T-cell (primary cell): ENCODE measurements at regions not wholly inside any gene's neighbourhood (a gene's known extent, or its start where the extent isn't known, plus 50 kb on each side); places are given as distances from the start of the nearest gene placed in this dataset.

Experiments
- ATAC-seq, 4 experiments: fragments of 200-7000 bp in 3 of 4; fragments of 150-1000 bp in 1 of 4; cut with Tn5 transposase; replicated peaks in 1 of 4; 1 replicate in 3 of 4; 2 replicates in 1 of 4; pipeline ENCODE4 v1.10.0; 2021; ENCODE audit warnings: moderate library complexity in 3 of 4, mild to moderate bottlenecking in 2 of 4, moderate number of reproducible peaks in 1 of 4
- CTCF ChIA-PET, 2 donors: fragments of 300-600 bp; sonication (Branson Sonifier 250); formaldehyde crosslinking; loops; one replicate each; lab custom pipeline; 2022; ENCODE audit warnings: antibody characterized with exemption in 2 of 2; lab: Charles Lee
- POLR2A ChIA-PET, 2 donors: fragments of 300-600 bp; sonication (Branson Sonifier 250); formaldehyde crosslinking; loops; one replicate each; lab custom pipeline; 2022; ENCODE audit warnings: antibody characterized with exemption in 2 of 2; lab: Charles Lee
- DNase-seq, 35 experiments: peaks; one replicate each; pipeline versions ENCODE4 v3.0.0 to v3.0.0-alpha.2; 2013 to 2023
- H3K27ac ChIP-seq: one replicate; pipeline ENCODE4 v1.5.1; 2013; ENCODE audit warnings: low read length
- H3K27me3 ChIP-seq, 2 experiments: replicated peaks in 1 of 2; 1 replicate in 1 of 2; 2 replicates in 1 of 2; pipeline versions ENCODE4 v1.6.1 to v1.7.0; 2013; ENCODE audit warnings: low read length in 1 of 2, mixed read lengths in 1 of 2; ENCODE audit not compliant: control insufficient read depth in 2 of 2, insufficient read depth in 2 of 2; ENCODE audit errors: extremely low read depth in 1 of 2
- H3K36me3 ChIP-seq, 2 donors: 1 replicate in 1 of 2; 2 replicates in 1 of 2; pipeline versions ENCODE4 v1.6.1 to v1.7.0; 2013; ENCODE audit warnings: low read length in 1 of 2; ENCODE audit not compliant: control insufficient read depth in 2 of 2, insufficient read depth in 1 of 2; ENCODE audit errors: extremely low read depth in 1 of 2
- H3K4me1 ChIP-seq, 2 experiments: 1 replicate in 1 of 2; 2 replicates in 1 of 2; pipeline versions ENCODE4 v1.6.1 to v1.7.0; 2013; ENCODE audit warnings: low read length in 2 of 2, mixed read lengths in 1 of 2; ENCODE audit not compliant: insufficient read depth in 2 of 2, control insufficient read depth in 1 of 2; ENCODE audit errors: extremely low read depth in 1 of 2
- H3K4me3 ChIP-seq, 2 donors: 1 replicate in 1 of 2; 2 replicates in 1 of 2; pipeline versions ENCODE4 v1.5.1 to v1.7.0; 2013; ENCODE audit warnings: mild to moderate bottlenecking in 2 of 2, low read length in 1 of 2, moderate library complexity in 1 of 2; ENCODE audit not compliant: control insufficient read depth in 1 of 2; ENCODE audit errors: extremely low read depth in 1 of 2
- H3K9me3 ChIP-seq: 2 replicates; pipeline ENCODE4 v1.7.0; 2013
- H3K27ac Mint-ChIP-seq, 2 donors: one replicate each; pipeline ENCODE4 v1.8.0; 2020 to 2021; ENCODE audit warnings: mild to moderate bottlenecking in 2 of 2, mixed read lengths in 2 of 2
- H3K27me3 Mint-ChIP-seq, 2 donors: one replicate each; pipeline ENCODE4 v1.8.0; 2021 to 2022; ENCODE audit warnings: mixed read lengths in 2 of 2
- H3K36me3 Mint-ChIP-seq: one replicate; pipeline ENCODE4 v1.8.0; 2021; ENCODE audit warnings: mixed read lengths
- H3K4me1 Mint-ChIP-seq, 3 donors: one replicate each; pipeline ENCODE4 v1.8.0; 2020 to 2022; ENCODE audit warnings: mixed read lengths in 3 of 3, mild to moderate bottlenecking in 1 of 3
- H3K4me3 Mint-ChIP-seq, 3 donors: one replicate each; pipeline ENCODE4 v1.8.0; 2020 to 2022; ENCODE audit warnings: mild to moderate bottlenecking in 3 of 3, mixed read lengths in 3 of 3, moderate library complexity in 3 of 3
- H3K9me3 Mint-ChIP-seq, 3 donors: one replicate each; pipeline ENCODE4 v1.8.0; 2020 to 2022; ENCODE audit warnings: mixed read lengths in 3 of 3
- WGBS: methylation state at CpG from one replicate; pipeline ENCODE4 v1.1.5; 2013; ENCODE audit warnings: missing lambda C conversion rate; ENCODE audit not compliant: insufficient coverage; 5-methylcytosine and 5-hydroxymethylcytosine counted together

DNA sequence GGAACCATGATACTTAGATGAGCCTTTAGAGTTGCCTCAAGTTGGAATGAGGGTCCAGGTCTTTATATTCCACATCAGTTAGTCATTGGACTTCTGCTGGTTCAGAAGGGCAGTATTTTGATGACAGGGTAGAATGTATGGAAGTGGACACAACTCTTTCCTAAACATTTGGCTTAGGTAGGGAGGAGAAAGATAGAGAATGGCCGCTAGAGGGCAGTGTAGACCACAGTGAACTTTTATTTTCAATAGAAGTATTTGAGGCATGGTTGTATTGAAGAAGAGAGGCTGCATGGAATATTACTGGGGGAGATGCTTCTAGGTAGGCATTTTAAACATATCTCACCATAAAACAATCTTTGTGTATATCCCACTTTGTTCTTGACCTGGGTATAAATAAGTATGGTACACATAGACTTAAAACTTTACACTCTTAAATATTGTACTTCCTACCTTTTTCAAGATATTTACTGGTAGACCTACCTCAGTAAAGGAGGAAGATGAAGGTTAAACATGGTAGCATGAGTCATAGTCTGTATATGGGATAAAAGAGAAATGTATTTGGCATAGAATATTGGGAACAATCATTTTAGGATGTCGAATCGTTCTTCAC is 497.6 kb upstream of the FAM98A start:
- Mint-ChIP-seq H3K36me3 (no peaks in the 10 kb centered on the region), H3K4me1 (no peaks in the 10 kb centered on the region), H3K4me3 (no peak overlapping the region), H3K27me3 (no peaks in the 10 kb centered on the region), H3K27ac (no peak overlapping the region), H3K9me3 (no peaks in the 10 kb centered on the region)
- Histone ChIP-seq H3K4me3 (no peak overlapping the region), H3K4me1 (no peaks in the 10 kb centered on the region), H3K27me3 (no peaks in the 10 kb centered on the region), H3K36me3 (no peaks in the 10 kb centered on the region), H3K27ac (no peak overlapping the region), H3K9me3 (no peaks in the 10 kb centered on the region)
- ChIA-PET CTCF (interaction anchor here (1.1 to 1.2 kb wide), 2 partner anchors 8 to 1315 kb away, joined by 3 to 4 read pairs; no protein-coding TSS in a partner anchor), POLR2A (no interaction called here)
- no CpG with 5 or more reads among the region's 3 CpGs for WGBS
- ATAC-seq (no peak), DNase-seq (peak in 20 of 35 experiments; percentile 1 to 61 (median 16))

DNA sequence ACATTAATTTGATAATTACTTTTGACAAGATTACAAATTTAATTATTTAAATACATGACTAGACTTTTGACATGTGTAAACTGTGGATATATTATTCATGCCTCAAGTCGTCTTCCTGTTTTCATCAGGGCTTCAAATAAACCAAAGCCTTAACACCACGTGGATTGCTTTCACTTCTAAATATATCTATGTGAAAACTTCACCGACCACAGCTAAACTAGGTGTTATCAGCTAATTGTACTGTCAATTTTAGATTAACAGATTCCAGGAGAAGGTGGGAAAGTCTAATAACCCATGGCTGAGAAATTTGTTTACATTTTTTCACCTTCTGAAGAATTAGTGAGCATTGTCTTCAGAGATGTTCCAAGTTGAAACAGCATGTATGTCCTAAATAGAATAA is 494.7 kb upstream of the FAM98A start:
- POLR2A ChIA-PET, result no interaction called here
- Mint-ChIP-seq H3K27ac (no peak overlapping the region), H3K27me3 (no peaks in the 10 kb centered on the region), H3K4me1 (no peaks in the 10 kb centered on the region), H3K9me3 (no peaks in the 10 kb centered on the region), H3K36me3 (no peaks in the 10 kb centered on the region), H3K4me3 (no peak overlapping the region)
- H3K27ac ChIP-seq, result no peak overlapping the region
- no peaks in the 10 kb centered on the region for H3K36me3 ChIP-seq
- H3K27me3 ChIP-seq, result no peaks in the 10 kb centered on the region
- no peaks in the 10 kb centered on the region for H3K4me1 ChIP-seq
- H3K9me3 ChIP-seq, result no peaks in the 10 kb centered on the region
- DNase-seq (no peak), ATAC-seq (no peak)
- CTCF ChIA-PET, result interaction anchor here in 1 of 2 donors (0.7 kb wide), 1 partner anchor 53 kb away, joined by 7 read pairs; no protein-coding TSS in a partner anchor
- no peak overlapping the region for H3K4me3 ChIP-seq
- WGBS, result no CpG with 5 or more reads among the region's 3 CpGs

DNA sequence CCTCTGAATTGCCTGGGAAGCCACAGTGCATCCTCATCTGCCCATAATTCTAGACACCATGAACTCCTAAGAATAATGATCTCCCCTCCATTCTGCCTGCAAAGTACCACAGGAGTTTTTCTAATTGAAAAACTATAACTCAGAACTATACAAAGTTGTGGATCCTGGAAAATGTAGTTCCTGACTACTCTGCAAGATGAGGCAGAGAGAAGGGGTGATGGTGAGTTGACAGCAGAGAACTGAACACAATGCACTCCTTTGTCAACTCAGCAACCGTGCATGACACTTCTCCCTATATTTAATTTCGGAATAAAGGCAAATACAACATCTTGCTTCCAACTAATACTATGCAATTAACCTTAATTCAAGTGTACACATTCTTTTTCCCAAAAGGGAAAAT is 471.1 kb upstream of the FAM98A start:
- no peak overlapping the region for H3K27ac Mint-ChIP-seq

DNA sequence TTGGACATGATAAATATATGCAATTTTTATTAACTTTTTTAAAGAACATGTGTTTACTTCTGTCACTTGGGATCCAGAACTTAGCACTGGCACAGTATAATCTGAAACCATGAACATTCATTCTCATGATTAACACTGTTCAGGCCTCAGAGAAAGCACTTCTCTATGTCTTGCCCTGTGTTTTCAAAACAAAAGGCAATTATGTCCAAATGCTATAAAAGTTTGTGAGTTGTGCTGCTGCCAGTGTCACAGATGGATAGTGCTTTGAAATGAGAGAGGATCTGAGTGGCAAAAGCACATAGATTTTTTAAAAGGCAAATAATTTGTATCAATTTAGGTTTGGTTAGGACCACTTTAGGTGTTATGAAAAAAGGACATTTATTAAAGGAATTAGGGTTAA is 470.5 kb upstream of the FAM98A start:
- no peaks in the 10 kb centered on the region for H3K27me3 ChIP-seq
- no peaks in the 10 kb centered on the region for H3K27me3 Mint-ChIP-seq
- H3K4me1 Mint-ChIP-seq, result no peaks in the 10 kb centered on the region
- H3K4me1 ChIP-seq, result no peaks in the 10 kb centered on the region
- H3K9me3 ChIP-seq, result no peaks in the 10 kb centered on the region
- H3K4me3 ChIP-seq, result no peak overlapping the region
- ChIA-PET CTCF (no interaction called here), POLR2A (no interaction called here)
- H3K27ac Mint-ChIP-seq, result no peak overlapping the region
- ATAC-seq, result no peak
- DNase-seq, result no peak
- no peaks in the 10 kb centered on the region for H3K36me3 ChIP-seq
- H3K36me3 Mint-ChIP-seq, result no peaks in the 10 kb centered on the region
- no peak overlapping the region for H3K4me3 Mint-ChIP-seq
- no peak overlapping the region for H3K27ac ChIP-seq
- peaks cover 0 to 5% (median 0%) of the 10 kb centered on the region in 3 donors for H3K9me3 Mint-ChIP-seq

More for the DNA sequence above, 471.1 kb upstream of the FAM98A start:
- Mint-ChIP-seq H3K4me3 (no peak overlapping the region), H3K9me3 (peaks cover 0 to 5% (median 0%) of the 10 kb centered on the region in 3 donors), H3K4me1 (no peaks in the 10 kb centered on the region), H3K27me3 (peaks cover 0 to 3% of the 10 kb centered on the region in 2 donors), H3K36me3 (no peaks in the 10 kb centered on the region)
- H3K4me3 ChIP-seq, result no peak overlapping the region
- DNase-seq (no peak), ATAC-seq (no peak)
- ChIA-PET POLR2A (interaction anchor here in 1 of 2 donors (0.6 kb wide), 1 partner anchor 177 kb away, joined by 6 read pairs; no protein-coding TSS in a partner anchor), CTCF (no interaction called here)
- no peaks in the 10 kb centered on the region for H3K9me3 ChIP-seq
- H3K27me3 ChIP-seq, result no peaks in the 10 kb centered on the region
- H3K36me3 ChIP-seq, result no peaks in the 10 kb centered on the region
- H3K27ac ChIP-seq, result no peak overlapping the region
- H3K4me1 ChIP-seq, result no peaks in the 10 kb centered on the region
- no CpG with 5 or more reads among the region's 2 CpGs for WGBS

DNA sequence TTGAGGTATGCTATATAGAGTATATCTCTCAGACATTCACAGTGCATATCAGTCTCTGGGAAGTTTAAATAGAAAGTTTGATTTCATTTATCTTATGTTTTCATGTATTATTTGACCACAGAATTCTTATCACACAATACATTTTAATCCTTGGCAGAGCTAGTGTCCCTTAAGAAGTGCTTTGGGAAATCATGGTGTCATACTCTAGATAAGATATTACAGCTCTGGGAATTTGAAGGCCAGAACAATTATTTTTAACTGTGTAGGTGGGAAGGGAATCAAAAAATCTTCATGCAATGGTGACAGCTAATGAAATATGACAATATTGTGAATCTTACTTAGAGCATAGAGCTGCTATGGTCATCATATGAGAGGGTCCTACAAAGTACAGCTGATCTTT is 451.3 kb upstream of the FAM98A start:
- H3K4me1 Mint-ChIP-seq, result no peaks in the 10 kb centered on the region
- CTCF ChIA-PET, result no interaction called here
- H3K36me3 ChIP-seq, result no peaks in the 10 kb centered on the region
- H3K4me1 ChIP-seq, result no peaks in the 10 kb centered on the region
- no peaks in the 10 kb centered on the region for H3K27me3 Mint-ChIP-seq
- no peak overlapping the region for H3K27ac ChIP-seq
- no peak overlapping the region for H3K4me3 ChIP-seq
- peaks cover 0 to 2% of the 10 kb centered on the region in 2 experiments for H3K27me3 ChIP-seq
- H3K4me3 Mint-ChIP-seq, result no peak overlapping the region
- peaks cover 0 to 5% (median 0%) of the 10 kb centered on the region in 3 donors for H3K9me3 Mint-ChIP-seq
- H3K27ac Mint-ChIP-seq, result no peak overlapping the region
- no peak for ATAC-seq
- DNase-seq, result no peak
- H3K9me3 ChIP-seq, result no peaks in the 10 kb centered on the region
- POLR2A ChIA-PET, result no interaction called here
- no peaks in the 10 kb centered on the region for H3K36me3 Mint-ChIP-seq

DNA sequence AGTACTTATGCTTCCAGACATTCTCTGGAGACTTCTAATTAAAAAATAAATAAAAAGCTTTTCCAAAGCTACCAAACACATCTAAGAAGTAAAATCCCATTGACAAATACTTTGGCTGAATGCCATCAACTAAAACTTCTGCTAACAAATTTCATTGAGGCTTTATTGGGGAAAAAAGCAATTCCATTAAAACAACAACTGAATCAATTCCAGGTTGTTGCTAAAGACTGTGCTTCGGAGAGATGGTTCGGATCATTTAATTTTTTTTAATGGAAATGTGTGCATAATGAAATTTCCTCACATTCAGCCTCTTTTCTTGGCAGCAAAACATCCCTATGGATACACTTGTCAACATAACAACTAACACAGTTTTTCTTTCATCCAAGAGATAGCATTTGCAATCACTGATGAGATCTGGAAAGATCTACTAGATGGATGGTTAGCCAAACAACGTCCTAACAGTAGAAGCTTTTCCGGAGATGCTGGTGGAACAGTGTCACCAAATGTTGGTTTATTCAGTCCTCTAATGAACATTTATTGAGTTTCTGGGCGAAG is 446.1 kb upstream of the FAM98A start:
- H3K36me3 Mint-ChIP-seq, result no peaks in the 10 kb centered on the region
- H3K4me3 Mint-ChIP-seq, result no peak overlapping the region
- ChIA-PET CTCF (no interaction called here), POLR2A (no interaction called here)
- no peaks in the 10 kb centered on the region for H3K27me3 Mint-ChIP-seq
- Histone ChIP-seq H3K36me3 (no peaks in the 10 kb centered on the region), H3K27me3 (no peaks in the 10 kb centered on the region), H3K4me3 (no peak overlapping the region), H3K9me3 (no peaks in the 10 kb centered on the region), H3K27ac (no peak overlapping the region), H3K4me1 (no peaks in the 10 kb centered on the region)
- H3K4me1 Mint-ChIP-seq, result no peaks in the 10 kb centered on the region
- H3K9me3 Mint-ChIP-seq, result no peaks in the 10 kb centered on the region
- no peak overlapping the region for H3K27ac Mint-ChIP-seq
- ATAC-seq, result no peak
- no CpG with 5 or more reads among the region's 5 CpGs for WGBS
- DNase-seq, result no peak
